ENCODE measurements at regions not wholly inside any gene's neighbourhood (a gene's known extent, or its start where the extent isn't known, plus 50 kb on each side); places are given as distances from the start of the nearest gene placed in this dataset.

DNA sequence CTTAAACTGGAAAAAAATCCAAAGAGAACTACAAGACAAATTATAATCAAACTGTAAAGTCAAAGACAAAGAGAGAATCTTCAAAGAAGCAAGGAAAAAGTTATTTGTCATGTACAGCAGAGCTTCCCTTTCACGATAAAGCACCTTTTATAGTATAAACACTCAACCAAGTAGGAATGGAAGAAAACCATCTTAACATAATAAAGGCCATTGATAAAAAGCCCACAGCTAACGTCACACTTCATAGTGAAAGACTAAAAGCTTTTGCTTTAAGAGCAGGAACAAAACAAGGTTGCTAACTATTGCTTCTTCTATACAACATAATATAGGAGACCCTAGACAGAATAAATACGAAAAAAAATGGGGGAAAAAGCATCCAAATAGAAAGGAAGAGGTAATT lies 595.7 kb upstream of the POU3F4 start:
- no peak for FAIRE-seq

DNA sequence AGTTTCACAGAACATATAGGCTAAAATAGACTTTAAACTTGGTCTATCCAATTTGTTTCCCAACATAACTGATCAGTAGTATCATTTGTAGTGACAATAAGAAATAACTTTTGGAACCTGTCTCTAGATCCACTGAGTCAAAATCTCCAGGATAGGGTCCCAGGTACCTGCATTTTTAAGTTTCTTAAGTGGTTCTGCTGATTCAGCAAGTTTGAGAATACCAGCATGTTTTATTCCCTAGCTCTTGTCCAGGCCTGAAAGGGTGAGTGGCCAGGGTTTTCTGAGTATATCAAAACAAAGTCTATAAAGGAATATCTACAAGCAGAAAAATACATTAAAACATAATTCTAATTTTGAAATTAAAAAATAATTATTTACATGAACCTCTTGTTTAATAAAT lies 573.1 kb upstream of the POU3F4 start:
- FAIRE-seq, result peak; percentile 31

DNA sequence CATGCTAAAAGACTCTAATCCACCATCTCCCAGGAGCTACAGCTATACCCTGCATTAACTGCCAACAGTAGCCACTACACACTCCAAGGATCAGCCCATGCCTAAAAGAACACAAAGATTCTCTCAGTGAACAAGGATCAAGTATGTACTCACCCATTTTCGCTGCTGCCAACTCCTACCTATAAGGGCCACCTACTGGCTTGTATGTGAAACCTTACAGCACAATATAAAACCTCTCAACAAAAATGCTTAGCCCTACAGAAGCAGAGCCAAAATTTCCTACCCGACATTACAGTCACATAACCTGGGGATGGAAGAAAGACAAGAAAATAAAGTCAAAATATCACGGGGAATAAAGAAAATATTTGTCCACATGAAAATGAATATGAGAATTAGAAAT lies 562.8 kb upstream of the POU3F4 start:
- no peak for FAIRE-seq

DNA sequence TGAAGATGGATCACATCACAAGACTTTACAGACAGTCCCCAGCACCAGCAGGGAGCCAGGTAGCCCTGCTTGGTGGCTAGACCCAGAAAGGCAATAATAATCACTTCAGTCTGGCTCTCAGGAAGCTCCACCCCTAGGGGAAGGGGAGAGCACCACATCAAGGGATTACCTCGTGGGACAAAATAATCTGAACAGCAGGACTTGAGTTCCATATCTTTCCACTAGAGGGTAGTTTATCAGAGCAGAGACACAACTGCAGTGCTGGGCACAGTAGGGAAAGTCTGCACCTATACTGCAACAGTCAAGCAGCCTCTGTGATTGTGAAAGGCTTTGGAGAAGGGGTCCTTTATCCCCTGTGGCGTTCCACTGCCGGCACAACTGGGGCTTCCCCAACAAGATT lies 547.0 kb upstream of the POU3F4 start:
- FAIRE-seq, result no peak

DNA sequence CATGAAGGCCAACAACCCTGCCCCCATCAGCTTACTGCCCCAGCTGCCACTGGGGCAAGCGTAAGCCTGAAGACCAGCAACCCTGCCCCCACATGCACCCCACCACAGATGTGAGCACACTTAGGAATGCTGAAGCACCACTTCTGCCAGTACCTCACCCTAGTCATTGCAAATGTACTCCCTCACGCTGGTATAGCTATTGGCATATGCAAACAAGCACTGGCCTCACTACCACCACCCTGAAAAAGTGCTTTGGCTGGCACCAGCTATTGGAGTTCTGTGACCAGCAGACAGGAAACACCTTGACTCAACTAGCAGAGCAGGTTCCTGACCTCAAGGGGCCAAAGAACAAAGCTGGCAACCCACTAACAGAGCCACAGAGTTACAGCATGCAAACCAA lies 534.4 kb upstream of the POU3F4 start:
- FAIRE-seq, result no peak

DNA sequence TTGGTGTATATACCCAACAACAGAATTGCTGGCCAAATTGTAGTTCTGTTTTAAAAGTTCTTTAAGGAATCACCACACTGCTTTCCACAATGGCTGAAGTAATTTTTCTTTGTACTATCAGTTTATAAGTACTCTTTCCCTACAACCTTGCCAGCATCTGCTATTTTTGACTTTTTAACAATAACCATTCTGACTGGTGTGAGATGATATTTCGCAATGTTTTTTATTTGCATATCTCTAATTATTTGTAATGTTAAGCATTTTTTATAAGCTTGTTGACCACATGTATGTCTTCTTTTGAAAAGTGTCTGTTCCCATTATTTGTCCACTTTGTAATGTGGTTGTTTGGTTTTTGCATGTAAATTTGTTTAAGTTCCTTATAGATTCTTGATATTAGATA lies 509.9 kb upstream of the POU3F4 start:
- peak; percentile 41 for FAIRE-seq

DNA sequence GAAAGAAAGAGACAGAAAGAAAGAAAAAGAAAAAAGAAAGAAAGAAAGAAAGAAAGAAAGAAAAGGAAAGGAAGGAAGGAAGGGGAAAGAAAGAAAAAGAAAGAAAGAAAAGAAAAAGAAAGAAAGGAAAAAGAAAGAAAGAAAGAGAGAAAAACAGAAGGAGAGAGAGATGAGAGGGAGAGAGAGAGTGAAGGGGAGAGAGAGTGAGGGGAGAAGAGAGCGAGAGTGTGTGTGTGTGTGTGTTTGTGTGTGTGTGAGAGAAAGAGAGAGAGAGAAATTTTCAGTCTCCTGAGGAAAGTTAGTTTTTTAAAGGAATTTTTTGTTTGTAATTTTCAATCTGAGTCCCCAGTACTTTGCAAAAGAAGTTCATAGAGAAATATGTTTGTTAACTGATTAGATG lies 504.1 kb upstream of the POU3F4 start:
- FAIRE-seq, result no peak

DNA sequence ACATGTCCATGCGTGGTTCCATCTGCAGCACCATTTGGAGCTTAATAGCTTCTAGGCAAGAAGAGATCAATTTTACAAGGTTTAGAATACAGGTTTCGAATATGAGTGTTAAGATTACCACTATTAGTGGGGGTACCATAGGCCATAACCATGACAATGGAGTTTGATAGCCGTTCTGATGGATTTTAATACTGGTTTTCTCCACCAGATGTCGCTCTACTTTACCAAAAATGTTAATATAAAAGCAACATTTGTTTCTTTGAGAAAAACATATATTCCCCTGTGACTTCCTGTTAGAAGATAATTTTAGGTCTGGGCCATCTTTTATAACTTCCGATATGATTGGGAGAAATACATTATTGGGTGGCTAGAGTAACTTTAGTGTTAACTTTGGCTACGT lies 499.7 kb upstream of the POU3F4 start:
- FAIRE-seq, result no peak

DNA sequence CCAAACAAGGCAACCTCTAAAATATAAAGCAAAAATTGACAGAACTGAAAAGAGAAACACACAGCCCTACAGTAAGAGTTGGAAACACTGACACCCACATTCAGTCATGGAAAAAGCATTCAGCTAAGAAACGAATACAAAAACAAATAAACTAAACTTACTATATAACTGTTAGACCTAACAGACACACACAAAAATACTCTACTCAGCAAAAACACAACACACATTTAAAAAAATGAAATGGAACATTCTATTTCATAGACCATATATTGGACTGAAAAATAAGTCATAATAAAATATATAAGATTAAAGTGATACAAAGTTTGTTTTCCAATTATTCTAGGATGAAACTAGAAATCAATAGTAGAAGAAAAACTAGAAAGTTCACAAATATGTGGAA lies 488.8 kb upstream of the POU3F4 start:
- FAIRE-seq, result peak; percentile 96

DNA sequence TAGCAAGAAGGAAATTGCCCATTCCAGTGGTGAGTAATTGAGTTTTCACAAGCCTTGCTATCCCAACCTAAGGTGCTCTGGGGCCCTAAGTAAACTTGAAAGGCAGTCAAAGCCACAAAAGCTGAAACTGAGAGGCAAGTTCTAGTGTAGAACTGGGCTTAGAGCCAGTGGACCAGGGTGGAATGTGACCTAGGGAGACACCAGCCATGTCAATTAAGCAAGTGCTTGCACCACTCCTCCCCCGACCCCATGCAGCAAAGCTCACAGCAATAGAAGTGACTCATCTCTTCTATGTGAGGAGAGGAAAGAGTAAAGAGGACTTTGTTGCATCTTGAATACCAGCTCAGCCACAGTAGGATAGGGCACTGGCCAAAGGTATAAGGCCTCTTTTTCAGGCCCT lies 486.1 kb upstream of the POU3F4 start:
- FAIRE-seq, result no peak

All from colon (tissue), 2 donors.